Fibroblast of lung (primary cell): ENCODE measurements at regions not wholly inside any gene's neighbourhood (a gene's known extent, or its start where the extent isn't known, plus 50 kb on each side); places are given as distances from the start of the nearest gene placed in this dataset.

Experiments
- DNase-seq, 2 donors: peaks; one replicate each; pipeline versions ENCODE4 v3.0.0 to v3.0.0-alpha.2; 2010; ENCODE audit warnings: low read depth in 2 of 2
- H2AFZ ChIP-seq: 2 replicates; pipeline ENCODE4 v1.5.1; 2012; ENCODE audit warnings: low read length, control low read depth, inconsistent platforms
- H3K27ac ChIP-seq: 2 replicates; pipeline ENCODE4 v1.5.1; 2011; ENCODE audit warnings: low read length, control low read depth; ENCODE audit not compliant: insufficient read depth
- H3K27me3 ChIP-seq: 2 replicates; pipeline ENCODE4 v1.5.1; 2011; ENCODE audit warnings: mild to moderate bottlenecking, low read length; ENCODE audit not compliant: control insufficient read depth, insufficient read depth
- H3K36me3 ChIP-seq: 2 replicates; pipeline ENCODE4 v1.5.1; 2011; ENCODE audit warnings: low read length; ENCODE audit not compliant: control insufficient read depth, insufficient read depth
- H3K4me1 ChIP-seq: 2 replicates; pipeline ENCODE4 v1.5.1; 2011; ENCODE audit warnings: low read length; ENCODE audit not compliant: control insufficient read depth, insufficient read depth; ENCODE audit errors: extremely low read depth
- H3K4me2 ChIP-seq: 2 replicates; pipeline ENCODE4 v1.5.1; 2011; ENCODE audit warnings: low read length, control low read depth; ENCODE audit not compliant: insufficient read depth; ENCODE audit errors: extremely low read depth
- H3K4me3 ChIP-seq, 4 experiments: fragments of 200-600 bp in 1 of 4; sonication (generic) in 1 of 4; replicated peaks in 1 of 4; 2 replicates each; pipeline ENCODE4 v1.5.1; 2011 to 2016; ENCODE audit warnings: low read length in 4 of 4, low read depth in 3 of 4, mild to moderate bottlenecking in 3 of 4, control low read depth in 2 of 4, inconsistent platforms in 1 of 4, mixed read lengths in 1 of 4; ENCODE audit not compliant: insufficient read depth in 1 of 4; ENCODE audit errors: control extremely low read depth in 1 of 4
- H3K79me2 ChIP-seq: 2 replicates; pipeline ENCODE4 v1.5.1; 2012; ENCODE audit warnings: mild to moderate bottlenecking, low read length, inconsistent platforms; ENCODE audit not compliant: control insufficient read depth, insufficient read depth
- H3K9ac ChIP-seq: 2 replicates; pipeline ENCODE4 v1.5.1; 2011; ENCODE audit warnings: mild to moderate bottlenecking, low read length, control low read depth; ENCODE audit not compliant: insufficient read depth
- H3K9me3 ChIP-seq: 2 replicates; pipeline ENCODE4 v1.5.1; 2012; ENCODE audit warnings: low read depth, low read length; ENCODE audit not compliant: control insufficient read depth, insufficient read depth
- H4K20me1 ChIP-seq: 2 replicates; pipeline ENCODE4 v1.5.1; 2011; ENCODE audit warnings: low read length; ENCODE audit not compliant: control insufficient read depth, insufficient read depth; ENCODE audit errors: extremely low read depth
- EZH2 ChIP-seq: IDR thresholded peaks from 2 replicates; pipeline ENCODE4 v1.5.1; 2012; ENCODE audit warnings: low read length, control low read depth, mild to moderate bottlenecking; ENCODE audit errors: missing control alignments
- TF ChIP-seq, protein P1 (sequence below), 2 donors: IDR thresholded peaks in 1 of 2; conservative IDR thresholded peaks in 1 of 2; 1 replicate in 1 of 2; 2 replicates in 1 of 2; pipeline ENCODE4 v1.5.1; 2011 to 2012; ENCODE audit warnings: low read length in 2 of 2, control low read depth in 1 of 2, inconsistent platforms in 1 of 2, low read depth in 1 of 2, mild to moderate bottlenecking in 1 of 2

GRCh38 chr7:84701524-84702306 lies 485.1 kb downstream of the SEMA3D start:
- Histone ChIP-seq H3K36me3 (no peaks in the 10 kb centered on the region), H3K27ac (peak overlapping the region; percentile 70), H3K79me2 (no peaks in the 10 kb centered on the region), H3K27me3 (no peaks in the 10 kb centered on the region), H4K20me1 (no peaks in the 10 kb centered on the region), H3K4me3 (no peak overlapping the region), H3K4me1 (no peaks in the 10 kb centered on the region), H3K9me3 (no peaks in the 10 kb centered on the region), H3K4me2 (peak overlapping the region; percentile 46), H3K9ac (no peak overlapping the region), H2AFZ (peak overlapping the region; percentile 13)
- DNase-seq: peak; percentile 99
- TF ChIP-seq EZH2: no peak
- TF ChIP-seq, protein P1, sequence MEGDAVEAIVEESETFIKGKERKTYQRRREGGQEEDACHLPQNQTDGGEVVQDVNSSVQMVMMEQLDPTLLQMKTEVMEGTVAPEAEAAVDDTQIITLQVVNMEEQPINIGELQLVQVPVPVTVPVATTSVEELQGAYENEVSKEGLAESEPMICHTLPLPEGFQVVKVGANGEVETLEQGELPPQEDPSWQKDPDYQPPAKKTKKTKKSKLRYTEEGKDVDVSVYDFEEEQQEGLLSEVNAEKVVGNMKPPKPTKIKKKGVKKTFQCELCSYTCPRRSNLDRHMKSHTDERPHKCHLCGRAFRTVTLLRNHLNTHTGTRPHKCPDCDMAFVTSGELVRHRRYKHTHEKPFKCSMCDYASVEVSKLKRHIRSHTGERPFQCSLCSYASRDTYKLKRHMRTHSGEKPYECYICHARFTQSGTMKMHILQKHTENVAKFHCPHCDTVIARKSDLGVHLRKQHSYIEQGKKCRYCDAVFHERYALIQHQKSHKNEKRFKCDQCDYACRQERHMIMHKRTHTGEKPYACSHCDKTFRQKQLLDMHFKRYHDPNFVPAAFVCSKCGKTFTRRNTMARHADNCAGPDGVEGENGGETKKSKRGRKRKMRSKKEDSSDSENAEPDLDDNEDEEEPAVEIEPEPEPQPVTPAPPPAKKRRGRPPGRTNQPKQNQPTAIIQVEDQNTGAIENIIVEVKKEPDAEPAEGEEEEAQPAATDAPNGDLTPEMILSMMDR (conservative IDR thresholded peaks at IDR 0.05 in 1 of 2, IDR thresholded peaks at IDR 0.05 in 1 of 2; ENCODE audit: low read depth in 1 of 2, low read length in 2 of 2): no peak

GRCh38 chr7:84700563-84701370 lies 486.1 kb downstream of the SEMA3D start:
- Histone ChIP-seq H3K4me2 (peak overlapping the region; percentile 16), H3K9me3 (no peaks in the 10 kb centered on the region), H3K9ac (no peak overlapping the region), H3K36me3 (no peaks in the 10 kb centered on the region), H3K27me3 (no peaks in the 10 kb centered on the region), H4K20me1 (no peaks in the 10 kb centered on the region), H3K4me1 (no peaks in the 10 kb centered on the region), H3K4me3 (no peak overlapping the region), H3K79me2 (no peaks in the 10 kb centered on the region), H2AFZ (no peak overlapping the region), H3K27ac (peak overlapping the region; percentile 70)
- peak; percentile 17 to 20 for DNase-seq
- no peak for TF ChIP-seq EZH2
- TF ChIP-seq, protein P1 (conservative IDR thresholded peaks at IDR 0.05 in 1 of 2, IDR thresholded peaks at IDR 0.05 in 1 of 2; ENCODE audit: low read depth in 1 of 2, low read length in 2 of 2): no peak

DNA sequence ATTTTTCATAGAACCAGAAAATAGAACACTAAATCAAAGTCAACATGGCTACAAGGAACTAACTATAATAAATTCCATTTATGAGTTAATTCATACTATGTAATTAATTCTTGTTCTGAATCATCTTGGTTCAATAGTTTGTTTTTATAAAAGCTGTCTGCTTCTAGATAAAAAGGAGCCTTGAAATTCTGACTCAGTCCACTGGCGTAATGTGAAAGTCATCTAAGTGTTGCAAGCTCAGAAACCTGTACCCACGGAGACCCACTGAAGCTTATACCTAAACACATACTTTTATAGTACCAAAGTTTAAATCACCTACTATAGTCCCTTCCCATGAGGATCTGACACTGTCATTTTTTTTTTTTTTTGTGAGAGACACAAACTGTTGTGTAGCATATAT lies 489.4 kb downstream of the SEMA3D start:
- no peaks in the 10 kb centered on the region for H3K36me3 ChIP-seq
- H3K27me3 ChIP-seq: no peaks in the 10 kb centered on the region
- H3K27ac ChIP-seq: no peak overlapping the region
- no peaks in the 10 kb centered on the region for H3K4me1 ChIP-seq
- no peaks in the 10 kb centered on the region for H3K79me2 ChIP-seq
- no peak overlapping the region for H3K4me3 ChIP-seq
- H2AFZ ChIP-seq: no peak overlapping the region
- TF ChIP-seq EZH2: no peak
- TF ChIP-seq, protein P1 (conservative IDR thresholded peaks at IDR 0.05 in 1 of 2, IDR thresholded peaks at IDR 0.05 in 1 of 2; ENCODE audit: low read depth in 1 of 2, low read length in 2 of 2): no peak
- DNase-seq: peak; percentile 93 to 97
- H3K4me2 ChIP-seq: peak overlapping the region; percentile 33
- H3K9me3 ChIP-seq: no peaks in the 10 kb centered on the region
- no peak overlapping the region for H3K9ac ChIP-seq
- H4K20me1 ChIP-seq: no peaks in the 10 kb centered on the region
